Calu3 (cell line): ENCODE measurements at regions not wholly inside any gene's neighbourhood (a gene's known extent, or its start where the extent isn't known, plus 50 kb on each side); places are given as distances from the start of the nearest gene placed in this dataset.

ENCODE experiments used
- BruUV-seq: library from RNA; stranded (reverse); fragments of 400-500 nt; replicated peaks from 2 replicates; lab custom pipeline; 2021; lab: Mats Ljungman, UMichigan
- CTCF ChIA-PET: fragments of 300-600 bp; sonication (Branson Sonifier 250); formaldehyde crosslinking; loops from one replicate; lab custom pipeline; 2022; ENCODE audit warnings: antibody characterized with exemption; lab: Charles Lee
- DNase-seq: peaks from one replicate; pipeline ENCODE4 v3.0.0; 2022
- H3K27ac Mint-ChIP-seq: one replicate; pipeline ENCODE4 v1.8.0; 2022; ENCODE audit warnings: mixed read lengths; ENCODE audit not compliant: unreplicated experiment
- H3K27me3 Mint-ChIP-seq: one replicate; pipeline ENCODE4 v1.8.0; 2022; ENCODE audit warnings: mixed read lengths; ENCODE audit not compliant: unreplicated experiment
- H3K36me3 Mint-ChIP-seq: one replicate; pipeline ENCODE4 v1.8.0; 2022; ENCODE audit warnings: mild to moderate bottlenecking, moderate library complexity, mixed read lengths; ENCODE audit not compliant: insufficient read depth, unreplicated experiment
- H3K4me1 Mint-ChIP-seq: one replicate; pipeline ENCODE4 v1.8.0; 2022; ENCODE audit warnings: mild to moderate bottlenecking, low read depth, mixed read lengths; ENCODE audit not compliant: unreplicated experiment
- H3K4me3 Mint-ChIP-seq: one replicate; pipeline ENCODE4 v1.8.0; 2022; ENCODE audit warnings: mild to moderate bottlenecking, low read depth, moderate library complexity, mixed read lengths; ENCODE audit not compliant: unreplicated experiment
- H3K9me3 Mint-ChIP-seq: one replicate; pipeline ENCODE4 v1.8.0; 2022; ENCODE audit warnings: low read depth, mixed read lengths; ENCODE audit not compliant: unreplicated experiment
- CTCF ChIP-seq: fragments of 200-600 bp; IDR thresholded peaks from one replicate; pipeline ENCODE4 v1.8.0; 2022; ENCODE audit warnings: antibody characterized with exemption; ENCODE audit not compliant: unreplicated experiment
- intact Hi-C: fragments of 100-400 bp; cut with micrococcal nuclease; formaldehyde crosslinking; loops from one replicate; pipeline ENCODE4 v1.10.0; 2022; ENCODE audit not compliant: unreplicated experiment

- CTCF ChIA-PET: interaction anchor here (0.7 kb wide), 1 partner anchor 151 kb away, joined by 3 read pairs; no protein-coding TSS in a partner anchor
- Mint-ChIP-seq H3K36me3 (no peaks in the 10 kb centered on the region), H3K27me3 (no peaks in the 10 kb centered on the region)
Observed at GRCh38 chrX:43096830-43097229, 318.9 kb upstream of the PPP1R2C start.

GRCh38 chrX:43106009-43106408, 328.0 kb upstream of the PPP1R2C start:
- no peak for DNase-seq
- no peaks in the 10 kb centered on the region for H3K27me3 Mint-ChIP-seq
- CTCF ChIA-PET: no interaction called here
- BruUV-seq: no TSS peak
- H3K36me3 Mint-ChIP-seq: no peaks in the 10 kb centered on the region
- H3K4me3 Mint-ChIP-seq: no peak overlapping the region
- H3K4me1 Mint-ChIP-seq: no peaks in the 10 kb centered on the region
- H3K9me3 Mint-ChIP-seq: no peaks in the 10 kb centered on the region
- no peak overlapping the region for H3K27ac Mint-ChIP-seq
- TF ChIP-seq CTCF: no peak
- intact Hi-C loops: no loop called here

More at GRCh38 chrX:43096830-43097229, 318.9 kb upstream of the PPP1R2C start:
- Mint-ChIP-seq H3K4me3 (no peak overlapping the region), H3K27ac (no peak overlapping the region), H3K4me1 (no peaks in the 10 kb centered on the region), H3K9me3 (no peaks in the 10 kb centered on the region)
- DNase-seq: no peak
- BruUV-seq: no TSS peak
- no peak for TF ChIP-seq CTCF
- intact Hi-C loops: no loop called here

GRCh38 chrX:43108828-43109227, 330.9 kb upstream of the PPP1R2C start:
- H3K4me1 Mint-ChIP-seq: no peaks in the 10 kb centered on the region
- no TSS peak for BruUV-seq
- no peak overlapping the region for H3K4me3 Mint-ChIP-seq
- CTCF ChIA-PET: no interaction called here
- no peaks in the 10 kb centered on the region for H3K36me3 Mint-ChIP-seq
- H3K27me3 Mint-ChIP-seq: no peaks in the 10 kb centered on the region
- no peak for DNase-seq
- intact Hi-C loops: no loop called here
- H3K9me3 Mint-ChIP-seq: peaks cover 2% of the 10 kb centered on the region
- H3K27ac Mint-ChIP-seq: no peak overlapping the region
- no peak for TF ChIP-seq CTCF

GRCh38 chrX:43121637-43122036, 343.7 kb upstream of the PPP1R2C start:
- Mint-ChIP-seq H3K27ac (no peak overlapping the region), H3K27me3 (no peaks in the 10 kb centered on the region), H3K4me1 (no peaks in the 10 kb centered on the region), H3K4me3 (no peak overlapping the region), H3K36me3 (no peaks in the 10 kb centered on the region), H3K9me3 (no peaks in the 10 kb centered on the region)
- BruUV-seq: no TSS peak
- no peak for DNase-seq
- CTCF ChIA-PET: interaction anchor here (0.7 kb wide), 1 partner anchor 101 kb away, joined by 4 read pairs; no protein-coding TSS in a partner anchor
- no peak for TF ChIP-seq CTCF
- intact Hi-C loops: no loop called here
